ENCODE measurements at regions not wholly inside any gene's neighbourhood (a gene's known extent, or its start where the extent isn't known, plus 50 kb on each side); places are given as distances from the start of the nearest gene placed in this dataset.
A peak's percentile ranks its signal among the peaks of the same experiment; 100 is the strongest.
"Not testable (repeated sequence)": the region's sequence is repeated elsewhere in the genome, so short reads cannot be mapped to it uniquely, and the experiment has no call there.

DNA sequence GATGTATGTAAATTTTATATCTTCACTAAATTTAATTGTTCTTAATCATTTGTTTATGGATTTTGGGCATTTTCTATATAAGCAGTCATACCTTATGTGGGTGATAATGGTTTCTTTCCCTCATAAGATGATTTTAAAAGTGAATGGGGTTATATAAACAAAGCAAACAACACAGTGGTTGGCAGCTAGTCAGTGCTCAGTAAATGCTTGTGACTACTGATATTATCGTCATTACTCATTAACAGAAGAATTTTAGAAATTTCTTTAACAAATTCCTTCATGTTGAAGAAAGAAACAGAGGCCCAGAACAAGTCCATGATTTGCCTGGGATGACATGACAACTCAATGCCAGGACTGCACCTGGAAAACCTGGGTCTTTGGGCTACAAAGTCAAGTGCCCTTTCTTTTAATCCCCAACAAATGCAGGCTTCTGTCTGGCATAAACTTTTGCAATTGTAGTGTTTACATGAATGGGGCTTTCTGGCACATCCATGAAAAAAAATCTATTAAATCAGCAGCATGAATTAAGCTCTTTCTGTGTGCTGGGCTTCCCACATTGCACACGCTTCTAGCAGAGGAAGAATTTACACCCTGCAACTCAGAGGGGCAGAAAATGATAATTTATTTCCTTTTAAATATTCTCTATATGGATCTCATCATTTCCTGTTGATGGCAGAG lies 297.3 kb upstream of the PLGLB1 start:
- peak; percentile 77 for DNase-seq

DNA sequence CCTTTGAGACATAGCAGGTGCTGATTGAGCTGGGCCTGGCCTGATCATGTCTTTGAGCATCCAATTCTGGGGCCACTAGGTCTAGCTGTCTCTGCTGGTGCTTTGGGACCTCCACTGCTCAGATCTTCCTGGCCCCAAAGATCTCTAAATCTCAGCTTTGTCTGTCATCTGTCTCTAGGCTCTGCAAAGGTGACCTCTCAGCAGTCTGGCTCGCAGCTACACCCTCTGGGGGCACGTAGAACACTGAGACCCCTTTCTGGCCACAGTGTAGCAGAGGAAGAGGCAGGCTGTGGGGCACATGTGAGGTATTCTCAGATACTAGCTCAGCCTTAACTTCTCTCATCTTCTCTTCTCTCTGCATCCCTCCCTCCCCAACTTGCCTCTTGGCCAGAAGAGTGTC lies 298.1 kb upstream of the PLGLB1 start:
- DNase-seq: not testable (repeated sequence)

DNA sequence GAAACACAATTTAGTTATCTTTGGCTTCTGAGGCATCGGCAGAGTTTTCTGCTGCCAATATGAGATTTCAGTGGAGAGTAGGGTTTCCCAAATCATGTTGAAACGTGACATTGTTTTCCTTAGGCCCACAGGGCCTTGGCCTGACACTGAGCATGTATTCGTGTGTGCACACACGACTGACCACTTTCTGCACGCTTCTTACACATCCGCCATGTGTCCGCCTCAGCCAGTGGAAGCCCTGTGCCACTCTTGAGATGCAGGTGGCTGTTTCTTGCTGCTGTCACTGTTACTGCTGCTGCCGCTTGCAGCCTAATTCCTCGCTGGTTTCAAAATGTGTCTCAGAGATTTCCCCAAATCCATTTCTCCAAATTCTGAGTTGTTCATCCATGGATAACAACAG lies 299.6 kb upstream of the PLGLB1 start:
- not testable (repeated sequence) for DNase-seq

DNA sequence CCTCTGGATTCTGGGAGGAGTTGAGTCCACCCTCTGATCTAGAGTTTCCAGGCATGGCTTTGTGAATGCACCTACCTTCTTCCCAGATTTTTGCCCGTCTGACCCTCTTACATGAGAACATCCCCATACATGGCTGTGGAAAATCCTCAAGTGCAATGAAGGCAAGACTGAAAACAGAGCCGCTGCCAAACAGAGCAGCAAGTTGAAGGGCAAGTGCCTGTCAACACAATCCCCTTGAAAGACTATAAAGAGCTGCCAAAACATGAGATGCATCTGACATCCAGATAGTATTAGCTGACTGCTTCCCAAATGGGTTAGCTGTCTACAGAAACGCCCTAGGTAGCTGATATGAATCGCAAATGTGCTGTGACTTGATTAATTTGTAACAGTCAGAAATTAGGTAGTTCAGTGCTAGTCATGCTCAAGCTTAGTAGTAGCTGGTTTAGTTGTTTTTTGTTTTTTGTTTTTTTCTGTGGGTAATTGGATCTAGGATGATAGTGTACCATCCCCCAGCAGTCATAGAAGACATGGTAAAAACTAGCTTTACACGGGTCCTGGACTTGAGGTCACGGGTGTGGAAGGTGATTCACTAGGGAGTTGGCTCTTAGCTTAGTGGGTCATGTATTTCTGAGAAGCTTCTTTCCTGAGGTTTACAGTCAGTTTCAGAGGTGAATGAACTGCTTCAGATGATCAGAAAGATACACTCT lies 302.8 kb upstream of the PLGLB1 start:
- not testable (repeated sequence) for DNase-seq

DNA sequence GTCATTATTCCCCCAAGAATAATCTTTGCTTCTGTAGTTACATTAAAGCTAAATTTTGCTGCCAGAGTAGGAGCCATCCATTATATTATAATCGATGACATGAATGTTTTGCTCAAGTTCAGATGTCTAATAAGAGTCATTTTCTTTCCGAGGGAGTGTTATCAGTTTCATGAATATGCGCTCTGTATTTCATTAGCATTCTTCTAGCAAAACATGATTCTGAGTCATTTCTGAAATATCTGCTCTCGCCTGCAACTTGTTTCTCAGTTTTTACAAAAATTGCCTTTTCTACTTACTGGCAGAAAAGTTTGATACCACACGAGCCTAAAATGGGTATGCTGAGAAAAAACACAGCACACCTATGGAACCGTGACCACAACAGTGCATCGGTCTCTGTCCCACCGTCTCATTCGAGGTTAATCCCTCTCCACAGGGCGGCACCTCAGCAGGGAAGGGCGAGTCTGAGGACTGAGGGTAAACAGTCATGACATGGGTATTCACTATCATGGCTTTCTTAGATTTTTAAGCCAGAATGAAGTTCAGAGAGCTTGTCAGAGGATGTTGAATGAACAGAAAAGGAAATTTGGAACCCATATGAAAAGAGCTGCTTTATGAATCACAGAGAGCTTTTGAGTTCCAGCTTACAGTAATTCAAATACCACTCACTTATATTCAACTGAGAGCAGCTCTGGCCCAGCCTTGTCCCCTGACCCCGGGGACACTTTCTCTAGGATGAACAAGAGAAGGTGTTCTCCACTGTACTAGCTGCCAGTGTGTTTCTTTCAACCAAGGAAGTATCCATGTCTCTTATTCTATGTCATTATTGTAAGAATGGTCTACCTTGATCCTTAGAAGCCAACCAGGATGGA lies 303.6 kb upstream of the PLGLB1 start:
- not testable (repeated sequence) for DNase-seq

DNA sequence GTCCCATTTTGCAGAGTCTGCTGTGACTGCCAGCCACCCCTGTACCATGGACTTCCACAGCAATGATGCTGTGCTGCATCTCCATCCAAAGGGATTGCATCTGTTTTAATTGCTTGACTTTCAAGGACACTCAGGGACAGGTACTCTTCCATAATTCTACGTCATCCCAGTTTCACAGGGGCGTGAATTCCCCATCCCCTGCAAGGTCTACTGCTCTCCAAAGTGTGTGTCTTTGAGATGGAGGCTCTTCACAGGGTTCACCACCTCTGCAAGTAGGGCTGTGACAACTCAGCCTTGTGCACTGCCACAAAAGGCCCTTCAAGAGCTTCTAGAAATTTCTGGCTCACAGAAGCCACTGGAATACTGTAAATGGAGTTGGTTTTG lies 304.3 kb upstream of the PLGLB1 start:
- DNase-seq: not testable (repeated sequence)

DNA sequence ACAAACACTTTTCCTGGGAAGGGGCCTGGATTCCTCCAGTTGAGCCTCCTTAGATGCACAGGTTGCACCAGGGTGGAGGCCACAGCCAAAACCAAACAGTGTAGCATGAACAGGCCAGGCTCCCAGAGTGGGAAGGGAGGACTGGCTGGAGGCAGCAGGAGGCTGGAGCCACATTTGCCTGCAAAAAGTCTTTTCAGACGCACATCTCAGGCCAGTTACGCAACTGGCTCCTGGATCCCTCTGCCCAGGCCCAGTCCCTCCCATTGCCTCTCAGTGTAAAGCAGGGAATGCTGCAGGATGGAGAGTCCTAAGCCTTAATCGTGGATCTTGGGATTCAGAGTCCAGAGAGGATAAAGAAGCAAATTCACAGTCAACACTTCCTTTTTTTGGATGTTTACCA lies 305.1 kb upstream of the PLGLB1 start:
- DNase-seq: not testable (repeated sequence)

DNA sequence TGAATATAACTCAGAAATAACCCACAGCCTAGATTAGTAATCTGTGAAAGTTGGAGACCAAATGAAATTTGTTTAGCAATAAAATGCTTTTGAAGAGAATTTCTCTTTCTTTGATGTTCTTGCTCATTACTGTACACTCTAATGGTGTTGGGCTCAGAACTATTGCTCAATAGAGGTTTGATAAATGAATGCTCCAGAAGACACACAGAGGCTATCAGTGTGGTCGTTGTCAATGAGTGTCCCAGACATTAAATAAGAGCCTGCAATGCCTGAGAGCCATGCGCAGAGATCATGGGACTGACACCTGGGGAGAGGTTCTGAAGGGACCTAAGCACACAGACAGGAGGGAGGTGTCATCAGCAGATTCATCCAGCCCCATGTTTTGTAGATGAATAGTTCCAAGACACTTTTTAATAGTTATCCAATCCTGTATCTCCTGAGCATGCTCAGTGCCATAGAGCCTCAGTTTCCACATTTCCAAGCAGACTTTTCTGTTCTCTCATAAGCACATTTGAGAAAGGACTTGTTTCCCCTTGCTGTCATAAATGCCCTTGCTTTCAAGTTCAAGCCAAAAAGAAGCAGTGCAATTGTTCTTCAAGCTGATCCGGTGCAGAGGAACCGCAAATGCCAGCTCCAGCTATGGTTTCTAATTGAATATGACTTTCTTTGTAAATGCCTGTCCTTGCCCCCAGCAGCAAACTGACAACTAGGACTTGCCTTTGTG lies 306.2 kb upstream of the PLGLB1 start:
- DNase-seq: not testable (repeated sequence)

DNA sequence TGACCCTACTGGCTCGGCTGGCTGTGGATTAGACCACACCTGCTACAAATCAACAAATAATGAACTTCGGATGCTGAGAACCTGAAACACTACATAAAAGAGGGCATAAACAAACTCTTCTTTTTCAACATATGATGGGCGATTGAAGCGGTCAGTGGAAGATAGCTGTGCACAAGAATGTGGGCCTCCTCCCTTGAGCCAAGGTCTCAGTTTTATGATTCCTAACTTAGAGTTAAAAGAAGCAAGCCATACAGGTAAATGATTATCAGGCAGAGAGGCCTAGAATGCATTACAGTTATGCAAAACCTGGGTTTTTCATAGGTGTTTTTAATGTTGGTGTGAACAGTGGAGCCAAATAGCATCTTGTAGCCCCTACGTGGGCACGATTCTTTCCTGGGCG lies 307.9 kb upstream of the PLGLB1 start:
- not testable (repeated sequence) for DNase-seq

DNA sequence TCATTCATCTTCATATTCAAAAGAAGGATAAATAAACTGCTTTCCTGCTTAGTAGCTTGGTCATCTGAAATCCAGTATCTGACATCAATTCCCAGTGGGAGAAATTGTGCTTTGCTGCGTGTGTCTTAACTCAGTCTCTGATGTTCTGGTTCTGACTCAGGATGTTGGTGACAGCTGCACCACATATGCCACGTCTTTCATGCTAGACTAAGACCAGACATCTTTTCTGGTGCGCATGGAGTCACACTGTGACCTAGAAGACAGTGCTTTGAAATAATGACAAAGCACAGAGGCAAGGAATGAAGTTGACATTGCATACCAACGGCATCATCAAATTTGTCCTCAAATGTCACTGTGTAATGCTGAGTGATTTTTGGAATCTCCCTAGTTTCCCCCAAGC lies 308.8 kb upstream of the PLGLB1 start:
- DNase-seq: not testable (repeated sequence)

DNA sequence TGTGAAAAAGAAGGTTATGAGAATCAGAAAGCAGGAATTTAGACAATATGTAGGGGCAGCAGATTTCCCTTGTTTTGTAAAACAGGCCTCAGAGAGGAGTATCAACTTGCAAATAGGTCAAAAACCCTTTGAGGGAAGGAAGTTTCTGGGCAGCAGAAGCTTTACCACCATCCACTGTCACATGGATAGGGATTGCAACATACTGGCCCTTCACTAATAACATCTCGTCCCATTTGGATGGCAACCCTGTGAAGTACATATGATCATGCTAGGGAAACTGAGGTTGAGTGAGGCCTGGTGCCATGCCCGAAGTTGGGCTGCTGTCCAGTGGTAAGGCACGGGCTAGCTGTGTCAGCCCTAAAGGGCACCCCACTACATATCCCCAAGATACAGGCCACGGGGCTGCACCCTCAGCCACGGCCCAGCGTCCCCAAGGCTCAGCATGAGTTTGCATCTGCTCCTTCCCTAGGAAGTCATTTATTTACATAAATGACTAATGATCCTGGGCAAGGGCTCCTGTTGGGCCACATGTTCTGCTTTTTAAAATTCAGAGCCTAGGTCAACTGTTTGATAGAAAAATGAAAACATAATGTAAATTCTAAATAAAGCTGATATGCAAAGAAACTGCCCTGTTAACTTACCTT lies 310.4 kb upstream of the PLGLB1 start:
- not testable (repeated sequence) for DNase-seq

DNA sequence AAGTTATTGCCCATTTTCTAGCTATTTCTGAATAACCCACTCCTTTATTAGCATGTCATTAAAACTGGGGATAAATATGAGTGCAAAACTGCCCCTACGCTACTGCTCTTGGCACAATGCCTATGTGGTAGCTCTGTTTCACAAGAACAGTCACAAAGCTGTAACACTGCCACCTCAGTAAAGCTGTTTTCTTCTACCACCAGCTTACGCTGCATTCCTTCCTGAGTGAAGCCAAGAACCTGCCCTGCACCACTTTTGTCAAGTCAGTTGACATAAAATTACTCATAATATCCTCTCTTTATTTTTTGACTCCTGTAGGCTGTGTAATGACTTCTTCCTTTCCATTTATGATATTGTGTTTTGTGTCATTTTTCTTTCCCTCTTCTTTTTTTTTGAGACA lies 313.2 kb upstream of the PLGLB1 start:
- DNase-seq: not testable (repeated sequence)

DNA sequence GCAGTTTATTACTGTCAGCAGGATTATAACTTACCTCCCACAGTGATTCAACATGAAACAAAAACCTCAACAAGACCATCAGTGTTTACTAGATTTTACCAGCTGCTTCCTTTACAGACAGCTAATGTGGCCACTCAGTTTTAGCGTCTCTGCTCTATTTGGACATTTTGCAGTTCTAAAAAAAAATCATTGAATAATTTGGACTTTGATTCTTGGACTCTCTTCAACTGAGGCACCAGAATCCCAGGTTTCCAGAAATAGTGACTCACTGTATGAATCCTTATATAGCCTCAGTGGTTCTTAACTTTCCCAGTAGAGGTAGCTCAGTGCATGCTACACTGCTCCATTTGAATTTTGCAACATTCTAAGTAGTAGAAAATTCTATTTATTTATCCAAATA lies 317.4 kb upstream of the PLGLB1 start:
- peak; percentile 70 for DNase-seq

DNA sequence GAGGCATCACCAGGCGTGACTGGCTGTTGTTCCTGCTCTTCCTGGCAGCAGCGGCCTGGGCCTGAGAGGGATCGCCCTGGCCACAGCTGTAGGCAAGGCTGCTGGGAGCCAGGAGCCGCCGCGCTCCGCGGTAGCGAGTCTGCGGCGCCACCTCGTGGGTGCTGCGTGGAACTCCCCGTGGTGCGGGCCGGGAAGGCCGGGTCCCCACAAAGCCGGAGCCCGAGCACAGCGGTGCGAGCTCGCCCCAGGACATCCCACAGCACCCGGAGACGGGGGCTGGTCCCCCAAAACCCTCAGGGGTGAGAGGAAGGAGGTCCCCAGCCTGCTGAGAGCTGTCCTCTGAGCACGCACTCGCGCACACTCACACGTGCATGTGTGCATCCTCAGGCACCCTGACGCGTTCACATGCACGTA lies 320.0 kb upstream of the PLGLB1 start:
- DNase-seq: peak; percentile 64

DNA sequence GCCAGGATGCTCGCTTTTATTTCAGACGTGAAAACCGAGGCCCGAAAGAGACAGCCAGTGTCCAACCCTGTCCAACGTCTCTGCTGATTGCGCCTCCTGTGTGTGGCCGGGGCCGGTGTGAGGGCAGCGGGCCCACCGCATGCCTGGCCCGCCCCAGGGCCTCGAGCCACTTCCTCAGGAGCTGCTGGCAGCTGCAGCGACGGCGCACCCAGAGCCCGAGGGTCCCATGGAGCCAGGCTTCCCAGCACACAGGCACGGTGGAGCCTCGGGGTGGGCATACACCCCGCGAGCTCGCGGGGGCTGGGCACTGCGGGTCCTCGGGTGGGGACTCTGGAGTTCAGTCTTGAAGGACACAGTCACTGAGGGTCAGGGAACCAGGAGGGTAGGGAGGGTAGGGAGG lies 320.5 kb upstream of the PLGLB1 start:
- not testable (repeated sequence) for DNase-seq

DNA sequence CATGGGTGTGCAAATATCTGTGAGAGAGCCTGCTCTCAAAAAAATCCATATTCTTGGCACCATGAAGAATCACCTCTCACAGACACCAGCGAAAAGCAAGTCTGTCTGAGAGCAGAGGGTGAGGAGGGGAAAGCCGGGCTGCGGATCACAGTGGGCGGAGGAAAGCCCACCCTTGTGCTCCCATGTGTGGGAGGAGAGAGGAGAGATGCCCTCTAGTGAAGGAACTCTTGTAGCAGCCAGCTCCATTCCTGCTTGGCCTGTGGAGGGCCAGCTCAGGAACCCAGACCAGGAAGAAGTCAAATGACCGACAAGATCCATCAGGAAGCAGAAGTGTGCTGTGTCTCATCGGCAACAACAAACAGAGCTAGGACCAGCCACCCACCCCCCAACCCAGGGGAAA lies 321.7 kb upstream of the PLGLB1 start:
- DNase-seq: not testable (repeated sequence)

DNA sequence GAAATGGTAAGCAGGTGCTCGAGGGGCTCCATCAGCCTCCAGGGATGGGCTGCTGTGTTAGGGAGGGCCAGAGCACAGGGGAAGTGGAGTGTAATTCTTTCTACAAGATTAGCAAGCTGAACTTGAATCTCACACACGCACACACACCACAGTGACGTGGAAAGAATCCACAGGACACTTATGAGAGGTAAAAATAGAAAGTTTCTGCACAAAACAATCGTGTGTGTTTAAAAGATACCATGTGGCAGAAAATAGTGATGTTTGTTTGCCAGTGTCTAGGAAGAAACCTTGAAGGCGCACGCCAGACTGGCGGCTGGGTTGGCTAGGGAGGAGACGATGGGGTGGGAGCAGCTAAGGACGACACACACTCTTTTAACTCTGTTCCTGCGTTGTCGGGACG lies 323.6 kb upstream of the PLGLB1 start:
- DNase-seq: not testable (repeated sequence)

DNA sequence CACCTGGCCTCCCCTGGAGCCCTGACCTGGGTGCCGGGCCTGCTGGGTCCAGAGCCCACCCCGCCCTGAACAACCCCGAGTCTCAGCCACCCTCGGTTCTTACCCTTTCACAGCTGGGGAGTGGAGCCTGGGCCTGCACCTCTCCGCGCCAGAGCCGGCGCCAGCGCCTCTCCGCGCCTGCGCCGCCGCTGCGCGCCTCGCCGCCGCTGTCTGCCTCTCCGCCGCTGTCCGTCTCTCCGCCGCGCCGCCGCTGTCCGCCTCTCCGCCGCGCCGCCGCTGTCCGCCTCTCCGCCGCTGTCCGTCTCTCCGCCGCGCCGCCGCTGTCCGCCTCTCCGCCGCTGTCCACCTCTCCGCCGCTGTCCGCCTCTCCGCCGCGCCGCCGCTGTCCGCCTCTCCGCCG lies 326.9 kb upstream of the PLGLB1 start:
- not testable (repeated sequence) for DNase-seq

DNA sequence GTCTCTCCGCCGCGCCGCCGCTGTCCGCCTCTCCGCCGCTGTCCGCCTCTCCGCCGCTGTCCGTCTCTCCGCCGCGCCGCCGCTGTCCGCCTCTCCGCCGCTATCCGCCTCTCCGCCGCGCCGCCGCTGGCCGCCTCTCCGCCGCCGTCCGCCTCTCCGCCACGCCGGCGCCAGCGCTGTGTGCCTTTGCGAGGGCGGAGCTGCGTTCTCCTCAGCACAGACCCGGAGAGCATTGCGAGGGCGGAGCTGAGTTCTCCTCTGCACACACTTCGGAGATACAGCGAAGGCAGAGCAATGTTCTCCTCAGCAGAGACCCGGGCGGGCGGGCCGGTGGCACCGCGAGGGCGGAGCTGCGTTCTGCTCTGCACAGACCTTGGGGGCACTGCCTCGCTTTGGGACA lies 327.4 kb upstream of the PLGLB1 start:
- DNase-seq: not testable (repeated sequence)

DNA sequence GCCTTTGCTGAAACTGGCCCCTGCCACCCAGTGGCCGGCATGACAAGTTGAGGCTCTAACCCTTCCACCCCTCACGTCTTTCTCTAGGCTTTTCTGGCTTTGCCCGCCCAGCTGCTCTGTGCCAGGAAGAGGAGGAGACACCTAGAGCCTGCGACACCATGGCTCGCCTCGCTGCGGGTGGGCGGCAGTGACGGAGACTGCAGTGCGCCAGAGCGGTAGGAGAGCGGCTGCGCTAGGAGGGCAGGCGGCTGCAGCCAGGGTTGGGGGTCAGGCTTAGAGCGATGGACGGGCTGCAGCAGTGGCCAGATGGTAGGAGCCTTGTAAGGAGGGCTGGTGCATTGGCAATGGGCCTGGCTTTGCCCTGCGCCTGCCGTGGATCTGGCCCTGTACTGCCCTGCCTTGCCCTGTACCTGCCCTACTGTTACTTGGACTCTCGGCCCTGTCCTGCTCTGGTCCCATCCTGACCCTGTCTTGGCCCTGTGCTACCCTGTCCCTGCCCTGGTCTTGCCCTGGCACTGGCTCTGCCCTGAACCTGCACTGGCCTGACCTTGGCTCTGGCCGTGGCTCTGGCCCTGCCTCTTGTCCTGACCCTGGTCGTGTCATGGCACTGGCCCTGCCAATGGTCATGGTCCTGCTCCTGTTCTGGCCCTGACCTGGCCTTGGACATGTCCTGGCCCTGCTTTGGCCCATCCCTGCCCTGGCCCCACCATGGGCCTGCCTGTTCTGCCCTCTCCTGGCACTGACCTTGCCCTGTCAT lies 330.7 kb upstream of the PLGLB1 start:
- not testable (repeated sequence) for DNase-seq

DNA sequence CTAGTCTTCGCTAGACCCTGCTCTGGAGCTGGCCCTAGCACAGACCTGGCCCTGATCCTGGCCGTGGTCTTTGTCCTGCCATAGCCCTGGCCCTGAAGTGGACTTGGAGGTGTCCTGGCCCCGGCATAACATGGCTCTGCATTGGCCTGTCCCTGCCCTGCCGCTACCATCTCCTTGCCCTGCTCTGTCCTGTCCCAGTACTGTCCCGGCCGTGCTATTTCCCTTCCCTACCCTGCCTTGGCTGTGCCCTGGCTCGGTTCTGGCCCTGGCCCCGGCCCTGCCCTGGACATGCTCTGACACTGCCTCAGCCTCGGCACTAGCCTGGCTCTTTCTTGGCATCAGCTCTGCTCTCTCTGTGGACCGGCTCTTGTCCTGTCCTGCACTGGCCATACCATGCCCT lies 331.8 kb upstream of the PLGLB1 start:
- not testable (repeated sequence) for DNase-seq

Measured in fibroblast of skin of abdomen (primary cell).